Activated CD8-positive, alpha-beta T cell treated with anti-CD3 and anti-CD28 coated beads, Interleukin-2, amount 10 ng/mL, durations not matched to agents 7 days and 5 days (primary cell): ENCODE measurements at regions not wholly inside any gene's neighbourhood (a gene's known extent, or its start where the extent isn't known, plus 50 kb on each side); places are given as distances from the start of the nearest gene placed in this dataset.

Source experiments
- ATAC-seq: fragments of 150-1000 bp; cut with Tn5 transposase; one replicate; pipeline ENCODE4 v1.10.0; 2021; ENCODE audit warnings: moderate library complexity
- CTCF ChIA-PET: fragments of 350-600 bp; sonication (Branson Sonifier 250); formaldehyde crosslinking; loops from one replicate; lab custom pipeline; 2021; ENCODE audit warnings: antibody characterized with exemption; lab: Charles Lee
- POLR2A ChIA-PET: fragments of 350-600 bp; sonication (Branson Sonifier 250); formaldehyde crosslinking; loops from one replicate; lab custom pipeline; 2021; ENCODE audit warnings: antibody characterized with exemption; lab: Charles Lee
- DNase-seq: peaks from one replicate; pipeline ENCODE4 v3.0.0-alpha.2; 2020
- H3K27ac Mint-ChIP-seq: one replicate; pipeline ENCODE4 v1.8.0; 2021; ENCODE audit warnings: mild to moderate bottlenecking, mixed read lengths
- H3K27me3 Mint-ChIP-seq: one replicate; pipeline ENCODE4 v1.8.0; 2021; ENCODE audit warnings: low read depth, mixed read lengths
- H3K36me3 Mint-ChIP-seq: one replicate; pipeline ENCODE4 v1.8.0; 2021; ENCODE audit warnings: low read depth, mixed read lengths
- H3K4me1 Mint-ChIP-seq: one replicate; pipeline ENCODE4 v1.8.0; 2021; ENCODE audit warnings: low read depth, mixed read lengths
- H3K4me3 Mint-ChIP-seq: one replicate; pipeline ENCODE4 v1.8.0; 2021; ENCODE audit warnings: mild to moderate bottlenecking, mixed read lengths
- H3K9me3 Mint-ChIP-seq: one replicate; pipeline ENCODE4 v1.8.0; 2022; ENCODE audit warnings: mixed read lengths; ENCODE audit not compliant: insufficient read depth

DNA sequence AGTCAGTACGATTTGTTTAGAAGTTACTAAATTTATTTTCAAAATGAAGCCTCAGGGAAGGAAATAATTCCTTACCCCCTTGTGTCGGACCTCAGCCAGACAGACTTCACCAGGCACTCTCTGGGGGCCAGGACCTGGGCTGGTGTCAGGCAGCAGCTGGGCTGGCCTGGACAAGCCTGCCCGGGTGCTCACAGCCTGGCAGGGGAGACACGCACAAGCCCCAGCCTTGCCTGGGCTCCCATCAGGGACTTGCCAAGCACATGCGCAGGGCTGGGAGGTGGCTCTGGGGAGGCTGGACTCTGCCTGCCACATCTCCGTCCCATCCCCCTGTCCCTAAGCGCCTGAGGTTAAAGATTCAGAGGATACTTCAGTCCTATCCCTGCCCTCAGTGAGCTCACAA, 56.8 kb upstream of the HS6ST1 start:
- H3K36me3 Mint-ChIP-seq, result no peaks in the 10 kb centered on the region
- no peak overlapping the region for H3K27ac Mint-ChIP-seq
- peaks cover 27% of the 10 kb centered on the region for H3K27me3 Mint-ChIP-seq
- POLR2A ChIA-PET, result no interaction called here
- DNase-seq (no peak), ATAC-seq (no peak)
- CTCF ChIA-PET, result no interaction called here
- peaks cover 22% of the 10 kb centered on the region for H3K4me1 Mint-ChIP-seq
- no peak overlapping the region for H3K4me3 Mint-ChIP-seq
- no peaks in the 10 kb centered on the region for H3K9me3 Mint-ChIP-seq

DNA sequence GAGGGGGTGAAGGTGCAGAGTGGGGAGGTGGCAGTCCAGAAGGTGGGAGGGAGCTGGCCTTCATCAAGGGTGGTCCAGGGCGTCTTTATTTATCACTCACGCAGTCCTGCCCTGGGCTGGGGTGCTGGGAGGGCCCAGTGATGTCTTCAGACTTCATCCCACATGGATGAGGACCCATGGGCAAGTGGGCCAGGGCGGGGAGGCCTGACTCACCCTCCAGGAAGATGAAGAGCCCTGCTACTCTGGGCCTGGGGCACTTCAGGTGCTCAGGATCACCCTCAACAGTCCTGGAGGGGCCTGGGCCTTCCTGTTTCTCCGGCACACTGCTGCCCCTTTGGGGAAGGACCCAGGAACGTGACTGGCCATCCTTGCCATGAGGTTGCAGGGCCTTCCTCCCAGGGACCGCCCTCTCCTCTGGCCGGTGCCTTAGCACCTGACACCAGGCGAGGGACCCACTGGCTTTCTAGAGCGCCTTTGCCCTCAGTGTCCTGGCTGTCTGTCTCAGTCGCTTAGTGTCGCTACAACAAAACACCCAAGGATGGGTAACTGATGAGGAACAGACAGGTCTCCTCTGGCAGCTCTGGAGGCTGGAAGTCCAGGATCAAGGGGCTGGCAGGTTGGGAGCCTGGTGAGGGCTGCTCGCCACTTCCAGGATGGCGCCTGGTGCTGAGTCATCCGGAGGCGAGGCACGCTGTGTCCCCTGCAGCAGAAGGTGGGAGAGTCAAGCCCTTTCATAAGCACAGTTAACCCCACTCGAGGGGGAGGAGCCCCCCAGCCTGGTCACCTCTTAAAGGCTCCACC, 57.8 kb upstream of the HS6ST1 start:
- ChIA-PET CTCF (no interaction called here), POLR2A (no interaction called here)
- H3K27me3 Mint-ChIP-seq, result peaks cover 27% of the 10 kb centered on the region
- DNase-seq (no peak), ATAC-seq (no peak)
- H3K4me1 Mint-ChIP-seq, result peaks cover 22% of the 10 kb centered on the region
- H3K36me3 Mint-ChIP-seq, result no peaks in the 10 kb centered on the region
- H3K27ac Mint-ChIP-seq, result no peak overlapping the region
- H3K4me3 Mint-ChIP-seq, result no peak overlapping the region
- no peaks in the 10 kb centered on the region for H3K9me3 Mint-ChIP-seq

DNA sequence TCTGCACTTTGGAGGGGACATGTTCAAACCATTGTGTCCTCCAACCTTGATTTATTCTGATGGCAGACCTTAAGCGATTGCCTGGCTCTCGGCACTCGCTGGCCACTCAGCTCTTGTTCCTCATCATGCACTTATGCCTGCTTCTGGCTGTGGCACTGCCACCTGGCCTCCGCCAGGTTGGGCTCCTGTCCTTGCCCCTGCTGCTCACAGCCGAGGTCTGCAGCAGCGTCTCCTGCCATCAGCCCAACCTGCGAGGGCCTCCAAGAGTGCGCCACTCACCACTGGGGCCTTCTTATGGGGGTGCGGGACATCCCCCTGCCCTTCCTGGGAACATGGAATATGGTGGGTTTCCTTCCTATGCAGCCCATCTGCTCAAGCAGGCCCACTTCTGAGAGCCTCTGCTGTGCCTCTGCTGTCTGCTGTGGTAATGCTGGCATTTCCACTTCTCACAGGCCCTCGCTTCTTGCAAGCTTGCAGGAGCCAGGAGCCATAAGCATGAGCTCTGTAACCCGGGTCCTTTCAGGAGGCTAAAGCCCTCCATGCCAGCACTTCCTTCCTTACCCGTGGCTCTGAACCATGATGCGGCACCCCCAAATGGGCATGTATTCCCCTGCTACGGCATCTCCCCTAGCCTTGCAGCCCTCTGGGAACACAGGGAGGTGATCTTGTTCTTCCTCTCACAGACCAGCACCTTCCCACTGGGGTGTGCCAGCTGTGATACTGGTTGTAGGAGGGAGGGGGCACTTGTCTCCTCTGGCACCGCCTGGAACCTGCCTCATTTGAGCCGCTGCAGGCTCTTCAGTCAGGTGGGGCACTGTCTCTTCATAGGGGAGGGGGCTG, 58.6 kb upstream of the HS6ST1 start:
- ChIA-PET POLR2A (no interaction called here), CTCF (no interaction called here)
- no peaks in the 10 kb centered on the region for H3K36me3 Mint-ChIP-seq
- no peak for DNase-seq
- H3K4me3 Mint-ChIP-seq, result no peak overlapping the region
- no peak for ATAC-seq
- no peaks in the 10 kb centered on the region for H3K9me3 Mint-ChIP-seq
- peaks cover 24% of the 10 kb centered on the region for H3K27me3 Mint-ChIP-seq
- peaks cover 15% of the 10 kb centered on the region for H3K4me1 Mint-ChIP-seq
- no peak overlapping the region for H3K27ac Mint-ChIP-seq

DNA sequence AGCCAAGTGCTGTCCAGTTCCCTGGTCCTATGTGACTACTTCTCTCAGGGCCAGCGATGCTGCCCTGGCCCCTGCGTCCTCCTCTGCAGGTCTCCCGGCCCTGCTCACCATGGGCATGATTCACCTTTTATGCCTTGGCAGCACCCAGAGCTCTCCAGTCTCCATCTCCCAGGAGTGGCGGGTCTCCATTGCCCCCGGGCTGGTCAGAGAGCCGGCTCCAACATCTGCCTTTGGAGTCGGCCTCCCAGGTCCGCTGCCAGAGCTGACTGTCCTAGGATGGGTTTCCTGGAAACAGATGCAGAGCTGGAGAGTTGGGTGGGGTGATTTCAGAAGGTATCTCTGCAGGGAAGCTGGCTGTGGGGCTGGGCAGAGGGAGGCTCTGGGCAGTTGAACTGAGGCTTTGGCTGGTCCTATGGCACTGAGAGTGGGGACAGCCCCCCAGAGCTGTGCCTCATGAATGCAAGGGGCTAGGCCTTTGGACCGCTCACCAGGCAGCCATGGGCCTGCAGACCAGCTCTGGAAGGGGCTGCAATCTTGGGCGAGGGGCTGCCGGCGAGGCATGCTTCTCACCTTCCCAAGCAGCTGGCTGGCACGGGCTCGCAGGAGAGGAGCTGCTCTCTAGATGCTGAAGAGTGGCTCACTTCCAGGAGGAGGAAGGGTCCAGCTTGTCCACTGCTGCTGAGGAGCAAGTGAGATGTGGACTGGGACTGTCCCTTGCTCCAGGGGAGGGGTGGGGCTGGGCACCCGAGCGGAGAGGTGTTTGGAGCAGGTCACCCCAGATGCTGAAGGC, 59.8 kb upstream of the HS6ST1 start:
- ChIA-PET POLR2A (no interaction called here), CTCF (no interaction called here)
- Mint-ChIP-seq H3K27ac (no peak overlapping the region), H3K4me1 (peaks cover 4% of the 10 kb centered on the region), H3K9me3 (no peaks in the 10 kb centered on the region), H3K4me3 (no peak overlapping the region), H3K36me3 (no peaks in the 10 kb centered on the region), H3K27me3 (peaks cover 23% of the 10 kb centered on the region)
- DNase-seq (no peak), ATAC-seq (no peak)

DNA sequence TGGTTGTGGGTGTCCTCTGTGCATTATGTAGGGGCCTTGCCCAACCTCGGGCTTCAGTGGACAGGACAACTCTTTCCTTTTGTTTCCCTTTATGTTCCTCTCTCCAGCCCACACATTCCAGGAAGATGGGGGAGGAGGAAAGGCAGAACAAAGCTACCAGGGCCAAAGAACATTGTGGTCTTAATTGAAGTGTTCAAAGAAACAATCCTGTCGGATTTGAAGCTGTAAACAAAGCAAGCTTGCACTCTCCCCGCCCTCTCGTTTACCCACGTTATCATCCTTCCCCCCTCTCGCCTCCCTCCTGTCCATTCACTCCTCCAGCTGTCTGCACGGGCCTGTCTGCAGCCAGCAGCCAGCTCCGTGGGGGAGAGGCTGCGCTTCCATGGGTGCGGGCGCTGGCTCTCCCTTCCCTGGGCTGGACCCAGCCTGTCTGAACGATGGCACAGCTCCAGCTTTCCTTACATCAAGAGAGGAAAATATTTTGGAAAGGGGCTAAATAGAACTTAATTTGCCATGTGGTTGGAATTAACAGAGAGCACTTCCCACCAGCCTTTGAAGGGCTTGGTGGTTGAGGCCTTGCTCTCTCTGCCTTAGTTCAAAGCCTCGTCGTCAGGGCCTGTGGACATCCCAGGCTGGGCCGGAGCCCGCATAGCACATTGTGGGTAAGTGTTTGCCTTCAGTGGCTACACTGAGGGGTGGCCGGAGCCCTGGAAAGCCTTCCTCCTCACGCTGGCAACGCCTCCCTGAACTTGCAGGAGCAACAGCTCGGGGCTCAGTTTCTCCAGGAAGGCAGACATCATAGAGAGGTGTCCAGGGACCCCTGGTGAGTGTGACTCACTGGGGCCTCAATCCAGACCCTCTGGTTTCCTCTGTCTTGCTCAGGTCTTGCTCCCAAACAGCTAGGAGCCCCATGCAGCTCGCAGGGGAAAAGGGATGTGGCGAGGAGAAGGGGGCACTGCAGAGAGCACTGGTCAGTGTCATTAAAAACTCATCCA, 60.6 kb upstream of the HS6ST1 start:
- H3K27me3 Mint-ChIP-seq, result peaks cover 18% of the 10 kb centered on the region

DNA sequence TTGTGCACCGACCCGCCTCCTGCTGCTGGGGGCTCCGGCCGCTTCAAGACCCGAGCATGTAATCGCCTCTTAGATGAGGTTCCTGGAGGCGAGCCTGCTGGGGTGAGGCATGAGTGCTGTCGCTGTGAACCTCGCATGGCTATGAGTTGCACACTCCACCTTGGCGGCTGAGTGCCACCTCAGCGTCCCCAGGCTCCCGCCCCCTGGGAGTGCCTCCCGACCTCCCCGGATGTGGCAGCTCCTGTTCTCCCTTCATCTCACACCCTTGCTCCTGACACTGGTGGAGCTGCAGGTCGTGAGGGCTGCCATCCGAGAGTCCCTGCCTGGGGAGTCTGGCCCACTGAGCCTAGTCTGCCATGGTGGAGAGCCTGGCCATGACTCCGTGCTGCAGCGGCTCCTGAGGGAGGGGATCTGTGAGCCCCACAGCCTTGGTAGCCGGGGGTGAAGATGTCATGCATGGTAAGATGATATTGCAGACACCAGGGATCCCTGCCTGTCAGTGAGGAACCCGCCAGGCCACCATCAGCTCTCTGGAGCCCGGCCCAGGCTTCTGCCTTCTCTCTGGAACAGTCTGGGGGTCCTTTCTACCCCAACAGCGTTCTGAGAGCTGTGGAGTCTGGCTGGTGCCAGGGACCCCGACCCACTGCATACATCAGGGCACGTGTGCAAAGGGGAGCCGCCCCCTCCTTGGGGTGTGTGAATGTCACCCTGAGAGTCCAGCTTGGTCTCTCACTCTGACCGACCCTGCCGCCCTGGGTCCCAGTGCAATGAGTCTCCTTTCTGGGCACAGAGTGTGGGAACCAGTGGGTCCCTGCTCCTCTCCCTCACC, 61.6 kb upstream of the HS6ST1 start:
- POLR2A ChIA-PET, result no interaction called here
- Mint-ChIP-seq H3K27me3 (peaks cover 14% of the 10 kb centered on the region), H3K36me3 (no peaks in the 10 kb centered on the region), H3K4me1 (no peaks in the 10 kb centered on the region), H3K9me3 (no peaks in the 10 kb centered on the region), H3K27ac (no peak overlapping the region), H3K4me3 (no peak overlapping the region)
- ATAC-seq, result no peak
- DNase-seq, result no peak
- CTCF ChIA-PET, result no interaction called here

More for the DNA sequence above, 60.6 kb upstream of the HS6ST1 start:
- POLR2A ChIA-PET, result no interaction called here
- no peak overlapping the region for H3K27ac Mint-ChIP-seq
- H3K4me3 Mint-ChIP-seq, result no peak overlapping the region
- no peaks in the 10 kb centered on the region for H3K9me3 Mint-ChIP-seq
- CTCF ChIA-PET, result no interaction called here
- ATAC-seq (no peak), DNase-seq (no peak)
- H3K36me3 Mint-ChIP-seq, result no peaks in the 10 kb centered on the region
- no peaks in the 10 kb centered on the region for H3K4me1 Mint-ChIP-seq

DNA sequence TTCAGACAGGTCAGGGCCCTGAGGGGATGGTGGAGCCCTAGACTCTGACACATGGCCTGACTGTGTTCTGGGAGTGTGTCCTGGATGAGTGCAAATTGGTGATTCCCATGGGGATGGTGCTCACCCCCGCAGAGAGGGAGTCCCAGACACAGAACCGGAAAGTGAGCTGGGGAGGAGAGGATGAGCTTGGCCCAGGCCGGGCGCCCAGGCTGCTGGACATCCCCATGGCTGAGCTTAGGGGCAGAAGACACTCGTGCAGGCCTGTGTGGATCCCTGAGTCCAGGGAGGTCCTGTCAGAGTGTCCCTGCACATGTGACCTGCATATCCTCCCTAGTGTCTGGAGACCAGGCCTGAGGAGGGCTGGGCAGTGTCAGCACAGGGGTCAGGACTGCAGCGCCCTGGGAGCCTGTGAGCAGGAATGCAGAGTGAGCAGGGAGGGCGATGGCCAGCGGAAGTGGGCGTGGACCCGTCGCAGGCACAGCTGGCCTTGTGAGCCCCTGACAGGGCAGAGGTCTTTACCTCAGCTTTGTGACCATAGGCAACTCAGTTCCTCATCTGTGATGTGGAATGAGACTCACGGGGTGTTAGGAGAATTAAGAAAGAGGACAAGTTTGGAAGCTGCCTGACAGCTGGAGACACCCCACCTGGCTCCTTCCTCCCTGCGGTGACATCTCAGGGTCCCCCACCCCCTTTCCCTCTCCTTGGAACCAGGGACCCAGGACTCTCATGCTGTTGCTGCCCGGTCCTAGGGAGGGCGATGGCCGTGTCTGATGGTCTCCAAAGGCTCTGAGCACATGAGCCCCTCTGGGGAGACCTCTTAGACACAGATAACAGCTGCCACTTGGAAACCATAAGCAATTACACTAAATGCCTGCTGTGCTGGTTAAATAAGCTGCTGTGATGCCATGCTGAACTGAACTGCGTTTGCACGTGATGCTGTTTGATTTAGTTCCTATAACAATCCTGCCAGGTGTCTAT, 62.6 kb upstream of the HS6ST1 start:
- no peak for DNase-seq

DNA sequence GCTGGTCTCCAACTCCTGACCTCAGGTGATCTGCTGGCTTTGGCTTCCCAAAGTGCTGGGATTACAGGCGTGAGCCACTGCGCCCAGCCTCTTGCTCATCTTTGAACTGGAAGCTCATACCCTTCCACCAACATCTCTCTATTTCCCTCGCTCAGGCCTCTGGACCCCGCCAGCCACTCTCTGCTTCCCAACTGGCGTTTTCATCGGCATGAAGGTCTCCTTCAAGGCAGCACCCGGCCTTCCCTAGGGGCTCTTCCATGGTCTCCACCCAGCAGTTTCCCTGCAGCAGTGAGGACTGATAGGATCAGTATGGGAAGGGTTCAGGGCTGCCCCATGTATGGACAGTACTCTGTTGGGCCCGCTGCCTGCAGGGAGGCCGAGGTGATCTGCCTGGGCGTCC, 65.8 kb upstream of the HS6ST1 start:
- CTCF ChIA-PET, result no interaction called here
- DNase-seq (no peak), ATAC-seq (no peak)
- POLR2A ChIA-PET, result no interaction called here
- no peak overlapping the region for H3K4me3 Mint-ChIP-seq
- H3K9me3 Mint-ChIP-seq, result no peaks in the 10 kb centered on the region
- no peak overlapping the region for H3K27ac Mint-ChIP-seq
- H3K4me1 Mint-ChIP-seq, result no peaks in the 10 kb centered on the region
- H3K27me3 Mint-ChIP-seq, result peaks cover 7% of the 10 kb centered on the region
- no peaks in the 10 kb centered on the region for H3K36me3 Mint-ChIP-seq

More for the DNA sequence above, 62.6 kb upstream of the HS6ST1 start:
- POLR2A ChIA-PET, result no interaction called here
- H3K27ac Mint-ChIP-seq, result no peak overlapping the region
- ATAC-seq, result no peak
- H3K4me3 Mint-ChIP-seq, result no peak overlapping the region
- H3K36me3 Mint-ChIP-seq, result no peaks in the 10 kb centered on the region
- CTCF ChIA-PET, result no interaction called here
- H3K27me3 Mint-ChIP-seq, result peaks cover 10% of the 10 kb centered on the region
- H3K9me3 Mint-ChIP-seq, result no peaks in the 10 kb centered on the region
- no peaks in the 10 kb centered on the region for H3K4me1 Mint-ChIP-seq

DNA sequence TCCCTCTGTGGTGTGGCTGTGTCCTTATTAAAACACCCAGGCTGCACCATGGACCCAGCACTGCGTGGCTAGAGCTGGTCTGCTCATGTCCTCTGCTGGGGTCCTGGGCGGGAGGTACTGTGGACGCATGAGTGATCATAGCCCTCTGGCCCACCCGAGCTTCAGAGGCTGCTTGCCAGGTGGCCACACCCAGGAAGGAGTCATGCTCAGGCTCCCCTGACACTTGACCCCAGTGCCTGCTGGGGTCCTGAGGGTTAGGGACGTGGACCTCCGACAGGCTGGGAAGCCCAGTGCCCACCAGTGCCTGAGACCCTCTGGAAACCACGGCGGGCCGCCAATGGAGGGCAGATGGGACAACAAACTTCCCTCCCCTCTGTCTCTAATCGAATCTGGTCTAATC, 66.3 kb upstream of the HS6ST1 start:
- Mint-ChIP-seq H3K4me3 (no peak overlapping the region), H3K36me3 (no peaks in the 10 kb centered on the region), H3K9me3 (no peaks in the 10 kb centered on the region), H3K27me3 (peaks cover 7% of the 10 kb centered on the region), H3K4me1 (no peaks in the 10 kb centered on the region), H3K27ac (no peak overlapping the region)
- no peak for DNase-seq
- no peak for ATAC-seq
- CTCF ChIA-PET, result no interaction called here
- POLR2A ChIA-PET, result no interaction called here

DNA sequence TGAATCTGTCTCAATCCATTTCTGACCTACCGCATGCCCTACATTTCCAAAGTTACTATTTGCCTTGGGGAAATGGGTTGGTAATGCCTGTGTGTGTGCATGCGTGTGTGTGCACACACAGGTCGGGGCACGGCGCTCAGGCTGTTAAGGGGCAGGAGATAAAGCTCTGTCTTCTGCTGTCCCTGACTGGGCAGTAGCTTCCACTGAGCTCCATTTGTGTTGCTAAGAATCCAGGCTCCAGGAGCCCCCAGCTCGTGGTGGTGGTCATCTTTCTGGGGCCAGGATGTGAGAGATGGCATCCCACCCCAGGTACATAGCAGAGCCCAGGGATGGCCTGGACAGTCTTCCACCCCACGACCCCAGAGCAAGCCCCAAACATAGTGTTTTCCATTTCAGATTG, 66.7 kb upstream of the HS6ST1 start:
- H3K27ac Mint-ChIP-seq, result no peak overlapping the region
- CTCF ChIA-PET, result interaction anchor here (0.6 kb wide), 1 partner anchor 16 kb away, joined by 4 read pairs; no protein-coding TSS in a partner anchor
- H3K9me3 Mint-ChIP-seq, result no peaks in the 10 kb centered on the region

More for the DNA sequence above, 66.7 kb upstream of the HS6ST1 start:
- Mint-ChIP-seq H3K36me3 (no peaks in the 10 kb centered on the region), H3K4me3 (no peak overlapping the region), H3K4me1 (no peaks in the 10 kb centered on the region), H3K27me3 (peaks cover 7% of the 10 kb centered on the region)
- ATAC-seq (no peak), DNase-seq (no peak)
- POLR2A ChIA-PET, result no interaction called here
